ENCODE measurements at regions not wholly inside any gene's neighbourhood (a gene's known extent, or its start where the extent isn't known, plus 50 kb on each side); places are given as distances from the start of the nearest gene placed in this dataset.

DNA sequence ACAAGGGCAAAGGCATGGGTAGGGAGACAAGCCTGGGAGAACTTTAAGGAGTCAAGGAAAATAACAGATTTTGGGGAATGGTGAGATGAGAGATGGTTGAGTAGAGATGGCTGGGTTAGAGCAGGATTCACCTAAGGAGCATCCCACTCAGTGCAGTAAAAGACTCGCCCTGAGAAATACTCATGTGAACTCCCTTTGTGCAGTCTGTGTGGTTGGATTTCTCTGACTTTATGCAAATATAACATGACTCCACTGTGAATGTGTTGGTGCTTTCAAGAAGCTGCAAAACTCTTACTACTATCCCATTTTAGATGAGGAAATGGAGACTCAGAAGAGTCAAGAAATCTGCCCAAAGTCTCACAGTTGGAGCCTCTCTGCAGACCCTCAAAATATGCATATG, 129.8 kb upstream of the LIMCH1 start:
- Histone ChIP-seq H3K9me3 (ENCODE audit: insufficient read depth in 2 of 2, low read depth in 1 of 2, low read length in 1 of 2) (no peaks in the 10 kb centered on the region), H4K20me1 (replicated peaks in 1 of 2; ENCODE audit: control insufficient read depth in 1 of 2, insufficient read depth in 2 of 2, low read length in 2 of 2) (no peaks in the 10 kb centered on the region), H2AK5ac (ENCODE audit: low read depth, low read length) (no peak overlapping the region), H3K9ac (replicated peaks in 1 of 4; ENCODE audit: extremely low read depth in 1 of 4, low read depth in 3 of 4, low read length in 3 of 4) (no peak overlapping the region), H3K27ac (ENCODE audit: low read depth, low read length) (no peak overlapping the region), H3K36me3 (ENCODE audit: control insufficient read depth in 2 of 4, insufficient read depth in 4 of 4, low read length in 3 of 4) (no peaks in the 10 kb centered on the region), H4K8ac (ENCODE audit: extremely low read depth, insufficient read depth, low read length) (no peak overlapping the region), H3K4me3 (ENCODE audit: extremely low read depth in 1 of 4, insufficient read depth in 2 of 4, low read depth in 3 of 4, low read length in 4 of 4) (no peak overlapping the region), H3K23me2 (ENCODE audit: low read depth, low read length) (no peaks in the 10 kb centered on the region), H2BK120ac (replicated peaks; ENCODE audit: low read depth, low read length) (no peak overlapping the region), H4K5ac (ENCODE audit: insufficient read length, low read depth, low read length) (no peak overlapping the region), H3K27me3 (replicated peaks in 1 of 4; ENCODE audit: control insufficient read depth in 3 of 4, extremely low read depth in 1 of 4, insufficient read depth in 3 of 4, low read length in 3 of 4) (no peaks in the 10 kb centered on the region), H2BK20ac (ENCODE audit: low read length) (no peak overlapping the region), H4K91ac (replicated peaks; ENCODE audit: insufficient read length, low read length) (no peak overlapping the region), H3K79me1 (ENCODE audit: low read depth, low read length) (no peaks in the 10 kb centered on the region), H3K4me2 (ENCODE audit: insufficient read depth in 1 of 2, low read depth in 2 of 2, low read length in 2 of 2) (no peak overlapping the region), H3K14ac (ENCODE audit: insufficient read length) (no peak overlapping the region), H2AFZ (ENCODE audit: low read length) (no peak overlapping the region), H3K4me1 (replicated peaks in 1 of 4; ENCODE audit: control insufficient read depth in 3 of 4, insufficient read depth in 4 of 4, low read length in 3 of 4) (no peaks in the 10 kb centered on the region), H3K56ac (replicated peaks; ENCODE audit: insufficient read length, low read depth, low read length) (no peak overlapping the region), H2BK12ac (ENCODE audit: low read depth, low read length) (no peak overlapping the region), H2BK15ac (ENCODE audit: low read length) (no peak overlapping the region), H3K79me2 (ENCODE audit: control insufficient read depth in 1 of 2, insufficient read depth in 2 of 2, low read length in 2 of 2) (no peaks in the 10 kb centered on the region), H3K4ac (replicated peaks; ENCODE audit: insufficient read length, low read depth, low read length) (no peak overlapping the region), H3K23ac (ENCODE audit: insufficient read length) (no peak overlapping the region), H2BK5ac (ENCODE audit: low read depth, low read length) (no peak overlapping the region), H3K18ac (ENCODE audit: extremely low read depth, low read length) (no peak overlapping the region)
- TF ChIP-seq POU5F1 (IDR thresholded peaks at IDR 0.05; ENCODE audit: low read depth, low read length), result no peak
- ChIA-PET POLR2A (ENCODE audit: partially characterized antibody) (interaction anchor here (0.5 kb wide), 1 partner anchor 55 kb away, joined by 4 read pairs; no protein-coding TSS in a partner anchor), CTCF (ENCODE audit: partially characterized antibody) (no interaction called here)
- WGBS, 2 experiments (ENCODE audit: extremely low coverage in 1 of 2, insufficient coverage in 1 of 2, insufficient read length in 1 of 2, insufficient replicate concordance in 2 of 2, low coverage in 1 of 2, low lambda C conversion rate in 2 of 2, missing lambda C conversion rate in 1 of 2), result 50% methylated on average over 1 of the region's 1 CpG; no CpG with 5 or more reads in 1 of the 2 experiments
- no peak for DNase-seq (ENCODE audit: low read depth in 1 of 2, low spot score in 2 of 2)
- FAIRE-seq, result no peak
